SK-N-SH treated with all-trans-retinoic acid at 6 μM for 48 hours (cell line): ENCODE measurements at regions not wholly inside any gene's neighbourhood (a gene's known extent, or its start where the extent isn't known, plus 50 kb on each side); places are given as distances from the start of the nearest gene placed in this dataset.

Source experiments
- ATAC-seq: fragments of 200-7000 bp; cut with Tn5 transposase; 3 replicates; pipeline ENCODE4 v1.9.1; 2020; ENCODE audit warnings: mild to moderate bottlenecking, moderate library complexity
- ARNTL ChIP-seq: fragments of 450-650 bp; formaldehyde crosslinking; IDR thresholded peaks from 2 replicates; pipeline ENCODE4 v1.5.0; 2020; ENCODE audit warnings: low read depth, mild to moderate bottlenecking, moderate library complexity, borderline replicate concordance
- BACH2 ChIP-seq: fragments of 250-450 bp; sonication (Bioruptor Pico); IDR thresholded peaks from 2 replicates; pipeline ENCODE4 v1.9.0; 2021; ENCODE audit warnings: mild to moderate bottlenecking, borderline replicate concordance
- CREB5 ChIP-seq: fragments of 250-450 bp; sonication (Bioruptor Pico); IDR thresholded peaks from 2 replicates; pipeline ENCODE4 v1.5.1; 2020; ENCODE audit warnings: low read depth, mild to moderate bottlenecking, moderate library complexity
- CSDC2 ChIP-seq: fragments of 250-450 bp; sonication (Bioruptor Pico); IDR thresholded peaks from 2 replicates; pipeline ENCODE4 v1.5.0; 2020; ENCODE audit warnings: mild to moderate bottlenecking, moderate library complexity
- CSRNP3 ChIP-seq: fragments of 250-450 bp; sonication (Bioruptor Pico); IDR thresholded peaks from 2 replicates; pipeline ENCODE4 v1.5.1; 2021; ENCODE audit warnings: mild to moderate bottlenecking, moderate library complexity
- ESRRG ChIP-seq: fragments of 250-450 bp; sonication (Bioruptor Pico); IDR thresholded peaks from 2 replicates; pipeline ENCODE4 v1.6.1; 2021; ENCODE audit warnings: mild to moderate bottlenecking
- GLIS3 ChIP-seq: fragments of 250-450 bp; sonication (Bioruptor Pico); IDR thresholded peaks from 2 replicates; pipeline ENCODE4 v1.5.0; 2020; ENCODE audit warnings: mild to moderate bottlenecking, moderate library complexity
- ISL1 ChIP-seq: fragments of 250-450 bp; sonication (Bioruptor Pico); IDR thresholded peaks from 2 replicates; pipeline ENCODE4 v2.1.2; 2022; ENCODE audit warnings: mild to moderate bottlenecking, moderate library complexity
- OSR1 ChIP-seq: fragments of 250-450 bp; sonication (Bioruptor Pico); IDR thresholded peaks from 2 replicates; pipeline ENCODE4 v1.8.0; 2022; ENCODE audit warnings: moderate library complexity, mild to moderate bottlenecking, inconsistent platforms
- PATZ1 ChIP-seq: fragments of 250-450 bp; sonication (Bioruptor Pico); IDR thresholded peaks from 2 replicates; pipeline ENCODE4 v1.8.0; 2020; ENCODE audit warnings: mild to moderate bottlenecking, moderate library complexity, borderline replicate concordance
- RARB ChIP-seq: fragments of 250-450 bp; sonication (Bioruptor Pico); IDR thresholded peaks from 2 replicates; pipeline ENCODE4 v1.8.0; 2021; ENCODE audit warnings: mild to moderate bottlenecking, moderate library complexity
- SNAI2 ChIP-seq: fragments of 250-450 bp; sonication (Bioruptor Pico); IDR thresholded peaks from 2 replicates; pipeline ENCODE4 v1.5.0; 2020; ENCODE audit warnings: mild to moderate bottlenecking, moderate library complexity
- TCF4 ChIP-seq: fragments of 250-450 bp; sonication (Bioruptor Pico); IDR thresholded peaks from 2 replicates; pipeline ENCODE4 v1.8.0; 2021; ENCODE audit warnings: mild to moderate bottlenecking, moderate library complexity, borderline replicate concordance
- TOX ChIP-seq: fragments of 250-450 bp; sonication (Bioruptor Pico); IDR thresholded peaks from 2 replicates; pipeline ENCODE4 v1.8.0; 2021; ENCODE audit warnings: mild to moderate bottlenecking, moderate library complexity, borderline replicate concordance
- TSHZ2 ChIP-seq: fragments of 250-450 bp; sonication (Bioruptor Pico); IDR thresholded peaks from 2 replicates; pipeline ENCODE4 v1.5.0; 2020; ENCODE audit warnings: mild to moderate bottlenecking, moderate library complexity
- ZC3H10 ChIP-seq: fragments of 250-450 bp; sonication (Bioruptor Pico); IDR thresholded peaks from 2 replicates; pipeline ENCODE4 v1.5.1; 2021; ENCODE audit warnings: mild to moderate bottlenecking, moderate library complexity
- ZFP3 ChIP-seq: fragments of 250-450 bp; sonication (Bioruptor Pico); IDR thresholded peaks from 2 replicates; pipeline ENCODE4 v1.5.0; 2020; ENCODE audit warnings: mild to moderate bottlenecking, moderate library complexity
- ZFP30 ChIP-seq: fragments of 450-650 bp; formaldehyde crosslinking; IDR thresholded peaks from 2 replicates; pipeline ENCODE4 v1.5.0; 2022; ENCODE audit warnings: mild to moderate bottlenecking, moderate library complexity
- ZNF565 ChIP-seq: fragments of 450-650 bp; formaldehyde crosslinking; conservative IDR thresholded peaks from 2 replicates; pipeline ENCODE4 v1.5.0; 2020; ENCODE audit warnings: low read depth, mild to moderate bottlenecking, moderate library complexity
- ZNF70 ChIP-seq: fragments of 450-650 bp; formaldehyde crosslinking; IDR thresholded peaks from 2 replicates; pipeline ENCODE4 v1.5.0; 2020; ENCODE audit warnings: mild to moderate bottlenecking, moderate library complexity
- ZNF8 ChIP-seq: fragments of 450-650 bp; formaldehyde crosslinking; IDR thresholded peaks from 2 replicates; pipeline ENCODE4 v1.5.0; 2020; ENCODE audit warnings: mild to moderate bottlenecking, moderate library complexity
- TF ChIP-seq, protein P1 (sequence below): fragments of 250-450 bp; sonication (Bioruptor Pico); IDR thresholded peaks from 2 replicates; pipeline ENCODE4 v1.8.0; 2021; ENCODE audit warnings: low read depth, mild to moderate bottlenecking, moderate library complexity, borderline replicate concordance

DNA sequence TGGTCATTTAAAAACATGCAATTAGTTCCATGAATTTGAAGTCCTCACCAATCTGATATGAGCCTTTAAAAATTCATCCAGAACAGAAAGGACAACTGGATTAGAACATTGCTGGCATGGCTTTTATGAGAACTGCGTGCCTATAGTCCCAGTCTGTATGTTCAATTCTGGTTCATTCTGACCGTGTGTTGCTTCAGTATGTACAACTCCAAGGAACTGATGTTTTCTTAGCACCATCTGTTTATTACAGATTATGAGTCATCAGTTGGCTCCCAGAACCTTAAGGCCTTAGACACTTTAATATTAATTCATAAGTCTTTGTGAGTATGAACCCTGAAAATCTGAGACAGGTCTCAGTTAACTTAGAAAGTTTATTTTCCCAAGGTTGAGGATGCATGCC, 115.0 kb downstream of the CEP44 start:
- no peak for ATAC-seq

DNA sequence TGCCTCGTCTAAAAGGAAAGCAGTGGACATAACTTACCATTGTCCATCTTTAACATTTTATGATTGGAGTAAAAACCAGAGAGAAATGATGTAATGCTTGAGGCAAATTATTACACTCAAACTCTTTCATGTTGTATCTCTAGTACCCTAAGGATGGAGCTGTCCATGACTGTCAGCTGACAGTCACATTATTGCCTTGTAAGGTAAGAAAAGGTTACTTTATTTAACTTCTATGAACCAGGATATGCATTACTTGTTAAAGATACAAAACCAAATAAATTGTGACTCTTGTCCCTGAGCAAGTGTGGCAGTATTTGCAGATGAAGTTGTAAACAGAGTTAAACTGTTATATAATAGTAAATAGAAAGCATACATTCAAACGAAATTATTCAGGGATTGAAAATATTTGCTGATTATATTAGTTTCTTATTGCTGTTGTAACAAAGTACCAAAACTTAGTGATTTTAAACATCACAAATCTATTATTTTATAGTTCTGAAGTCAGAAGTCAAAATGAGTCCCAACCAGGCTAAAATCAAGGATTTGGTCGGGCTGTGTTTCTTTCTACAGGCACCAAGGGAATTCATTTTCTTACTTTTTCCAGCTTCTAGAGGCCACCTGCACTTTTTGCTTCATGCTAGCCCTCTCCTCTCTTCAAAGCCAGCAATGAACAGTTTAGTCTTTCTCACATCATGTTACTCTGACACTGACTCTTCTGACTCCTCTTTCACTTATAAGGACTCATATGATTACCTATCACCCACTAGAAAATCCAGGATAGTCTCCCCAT, 113.8 kb downstream of the CEP44 start:
- ATAC-seq: no peak
- TF ChIP-seq BACH2 (CRISPR knock-in tag): no peak
- TF ChIP-seq GLIS3 (CRISPR knock-in tag): no peak
- TF ChIP-seq RARB (CRISPR knock-in tag): no peak
- no peak for TF ChIP-seq ZC3H10 (CRISPR knock-in tag)
- no peak for TF ChIP-seq ZFP30
- TF ChIP-seq ZFP3: no peak
- no peak for TF ChIP-seq ZNF565 (CRISPR knock-in tag)
- TF ChIP-seq TCF4: no peak
- no peak for TF ChIP-seq ZNF8
- no peak for TF ChIP-seq CSRNP3 (CRISPR knock-in tag)
- TF ChIP-seq ESRRG: no peak
- no peak for TF ChIP-seq CSDC2 (CRISPR knock-in tag)
- no peak for TF ChIP-seq ARNTL
- TF ChIP-seq SNAI2: no peak
- TF ChIP-seq TSHZ2 (CRISPR knock-in tag): no peak

More for the DNA sequence above, 115.0 kb downstream of the CEP44 start:
- TF ChIP-seq PATZ1 (CRISPR knock-in tag): no peak
- TF ChIP-seq CREB5: no peak
- TF ChIP-seq ESRRG: no peak
- no peak for TF ChIP-seq ZNF565 (CRISPR knock-in tag)
- no peak for TF ChIP-seq ZNF8
- no peak for TF ChIP-seq TCF4
- no peak for TF ChIP-seq ZFP30
- no peak for TF ChIP-seq ZC3H10 (CRISPR knock-in tag)
- TF ChIP-seq CSDC2 (CRISPR knock-in tag): no peak
- TF ChIP-seq RARB (CRISPR knock-in tag): no peak
- no peak for TF ChIP-seq SNAI2
- no peak for TF ChIP-seq OSR1 (CRISPR knock-in tag)
- TF ChIP-seq ZNF70 (CRISPR knock-in tag): no peak
- TF ChIP-seq TOX: no peak
- no peak for TF ChIP-seq ISL1 (CRISPR knock-in tag)
- no peak for TF ChIP-seq CSRNP3 (CRISPR knock-in tag)
- TF ChIP-seq, protein P1, sequence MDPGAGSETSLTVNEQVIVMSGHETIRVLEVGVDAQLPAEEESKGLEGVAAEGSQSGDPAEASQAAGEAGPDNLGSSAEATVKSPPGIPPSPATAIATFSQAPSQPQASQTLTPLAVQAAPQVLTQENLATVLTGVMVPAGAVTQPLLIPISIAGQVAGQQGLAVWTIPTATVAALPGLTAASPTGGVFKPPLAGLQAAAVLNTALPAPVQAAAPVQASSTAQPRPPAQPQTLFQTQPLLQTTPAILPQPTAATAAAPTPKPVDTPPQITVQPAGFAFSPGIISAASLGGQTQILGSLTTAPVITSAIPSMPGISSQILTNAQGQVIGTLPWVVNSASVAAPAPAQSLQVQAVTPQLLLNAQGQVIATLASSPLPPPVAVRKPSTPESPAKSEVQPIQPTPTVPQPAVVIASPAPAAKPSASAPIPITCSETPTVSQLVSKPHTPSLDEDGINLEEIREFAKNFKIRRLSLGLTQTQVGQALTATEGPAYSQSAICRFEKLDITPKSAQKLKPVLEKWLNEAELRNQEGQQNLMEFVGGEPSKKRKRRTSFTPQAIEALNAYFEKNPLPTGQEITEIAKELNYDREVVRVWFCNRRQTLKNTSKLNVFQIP (CRISPR knock-in tag): no peak
- TF ChIP-seq GLIS3 (CRISPR knock-in tag): no peak
- TF ChIP-seq, all 23 proteins: peak for 0
